Neuronal stem cell (in vitro differentiated cells): ENCODE measurements at regions not wholly inside any gene's neighbourhood (a gene's known extent, or its start where the extent isn't known, plus 50 kb on each side); places are given as distances from the start of the nearest gene placed in this dataset.

Source experiments
- DNase-seq: peaks from one replicate; pipeline ENCODE4 v3.0.0-alpha.2; 2013; ENCODE audit warnings: low spot score
- H2AFZ ChIP-seq: one replicate; pipeline ENCODE4 v1.6.1; 2013; ENCODE audit warnings: mild to moderate bottlenecking, low read length, inconsistent platforms
- H2AK5ac ChIP-seq: 2 replicates; pipeline ENCODE4 v1.6.1; 2013; ENCODE audit warnings: low read depth, mild to moderate bottlenecking, inconsistent platforms, low read length, moderate library complexity, mixed read lengths
- H2BK120ac ChIP-seq: 2 replicates; pipeline ENCODE4 v1.6.1; 2013; ENCODE audit warnings: low read depth, mild to moderate bottlenecking, inconsistent platforms, low read length, moderate library complexity, mixed read lengths
- H2BK12ac ChIP-seq: one replicate; pipeline ENCODE4 v1.6.1; 2013; ENCODE audit warnings: low read length, inconsistent platforms
- H2BK15ac ChIP-seq: 2 replicates; pipeline ENCODE4 v1.6.1; 2013; ENCODE audit warnings: mild to moderate bottlenecking, low read length, inconsistent platforms, mixed read lengths
- H2BK5ac ChIP-seq: one replicate; pipeline ENCODE4 v1.6.1; 2013; ENCODE audit warnings: inconsistent platforms, mild to moderate bottlenecking, low read length, moderate library complexity
- H3K14ac ChIP-seq: one replicate; pipeline ENCODE4 v1.6.1; 2013; ENCODE audit warnings: low read length, inconsistent platforms
- H3K18ac ChIP-seq: 2 replicates; pipeline ENCODE4 v1.6.1; 2013; ENCODE audit warnings: low read length, inconsistent platforms
- H3K23ac ChIP-seq: 2 replicates; pipeline ENCODE4 v1.6.1; 2013; ENCODE audit warnings: low read depth, mild to moderate bottlenecking, mixed read lengths, low read length, inconsistent platforms; ENCODE audit not compliant: poor library complexity
- H3K27ac ChIP-seq: replicated peaks from 3 replicates; pipeline ENCODE4 v1.5.1; 2013; ENCODE audit warnings: low read length, inconsistent platforms
- H3K27me3 ChIP-seq, 3 experiments: 2 replicates each; pipeline ENCODE4 v1.6.1; 2013; ENCODE audit warnings: low read length in 3 of 3, mild to moderate bottlenecking in 2 of 3, inconsistent platforms in 1 of 3, low read depth in 1 of 3, mixed read lengths in 1 of 3, moderate library complexity in 1 of 3; ENCODE audit not compliant: control insufficient read depth in 3 of 3, insufficient read depth in 3 of 3
- H3K36me3 ChIP-seq, 2 donors: replicated peaks in 1 of 2; 2 replicates each; pipeline ENCODE4 v1.6.1; 2013; ENCODE audit warnings: low read length in 2 of 2; ENCODE audit not compliant: control insufficient read depth in 2 of 2, insufficient read depth in 2 of 2
- H3K4ac ChIP-seq: 2 replicates; pipeline ENCODE4 v1.6.1; 2013; ENCODE audit warnings: inconsistent platforms, mild to moderate bottlenecking, low read length, moderate library complexity
- H3K4me1 ChIP-seq, 2 donors: 1 replicate in 1 of 2; 2 replicates in 1 of 2; pipeline ENCODE4 v1.6.1; 2013; ENCODE audit warnings: low read length in 2 of 2, low read depth in 1 of 2; ENCODE audit not compliant: control insufficient read depth in 2 of 2, insufficient read depth in 1 of 2
- H3K4me2 ChIP-seq: one replicate; pipeline ENCODE4 v1.6.1; 2013; ENCODE audit warnings: mild to moderate bottlenecking, low read length, inconsistent platforms; ENCODE audit not compliant: insufficient read depth, poor library complexity, severe bottlenecking
- H3K4me3 ChIP-seq, 2 donors: 2 replicates each; pipeline ENCODE4 v1.5.1; 2013; ENCODE audit warnings: low read length in 2 of 2, mild to moderate bottlenecking in 2 of 2, inconsistent platforms in 1 of 2, moderate library complexity in 1 of 2
- H3K79me1 ChIP-seq: one replicate; pipeline ENCODE4 v1.6.1; 2013; ENCODE audit warnings: low read depth, mild to moderate bottlenecking, inconsistent platforms, low read length, moderate library complexity
- H3K9ac ChIP-seq: one replicate; pipeline ENCODE4 v1.6.1; 2013; ENCODE audit warnings: mild to moderate bottlenecking, low read depth, low read length, inconsistent platforms; ENCODE audit not compliant: poor library complexity
- H3K9me3 ChIP-seq, 2 donors: replicated peaks in 1 of 2; 2 replicates each; pipeline versions ENCODE3 to v1.6.1; 2013; ENCODE audit warnings: low read length in 2 of 2, mild to moderate bottlenecking in 2 of 2, inconsistent platforms in 1 of 2, low read depth in 1 of 2, mixed read lengths in 1 of 2, moderate library complexity in 1 of 2; ENCODE audit not compliant: control insufficient read depth in 2 of 2, insufficient read depth in 1 of 2
- H4K8ac ChIP-seq: one replicate; pipeline ENCODE4 v1.6.1; 2013; ENCODE audit warnings: low read depth, mild to moderate bottlenecking, inconsistent platforms, low read length, moderate library complexity
- H4K91ac ChIP-seq: one replicate; pipeline ENCODE4 v1.6.1; 2013; ENCODE audit warnings: low read length, low read depth, mild to moderate bottlenecking, inconsistent platforms; ENCODE audit not compliant: poor library complexity
- WGBS, 2 donors: extraction: QIAGEN DNeasy Blood & Tissue Kit; methylation state at CpG; one replicate each; pipeline ENCODE4 v1.1.7; 2013; ENCODE audit warnings: missing lambda C conversion rate in 2 of 2, mixed read lengths in 1 of 2; ENCODE audit not compliant: insufficient read length in 2 of 2, insufficient replicate concordance in 1 of 2; ENCODE audit errors: extremely low coverage in 2 of 2; 5-methylcytosine and 5-hydroxymethylcytosine counted together

DNA sequence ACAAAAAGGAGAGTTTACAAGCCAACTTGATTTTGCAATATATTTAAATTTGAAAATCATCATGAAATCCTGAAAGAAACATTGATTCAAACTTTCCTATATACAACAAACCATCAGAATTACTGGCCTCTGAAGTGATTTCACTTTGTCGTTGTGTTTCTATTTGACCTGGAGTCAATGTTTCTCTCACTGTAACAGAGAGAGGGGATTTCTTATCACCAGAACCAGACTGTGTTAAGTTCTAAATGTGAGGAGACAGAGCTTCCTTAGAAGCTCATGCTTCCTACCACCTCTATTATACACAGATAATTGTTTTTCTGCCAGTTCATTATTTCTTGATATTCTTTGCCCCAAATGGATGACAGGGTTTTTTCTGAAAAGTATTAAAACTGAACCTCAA, 245.0 kb upstream of the RND3 start:
- no peaks in the 10 kb centered on the region for H3K27me3 ChIP-seq
- peaks cover 0 to 12% of the 10 kb centered on the region in 2 donors for H3K4me1 ChIP-seq
- no peaks in the 10 kb centered on the region for H3K79me1 ChIP-seq
- no peak overlapping the region for H3K4me3 ChIP-seq
- no peak overlapping the region for H2BK15ac ChIP-seq
- no peak overlapping the region for H3K27ac ChIP-seq
- H4K91ac ChIP-seq: no peak overlapping the region
- H3K4ac ChIP-seq: no peak overlapping the region
- no peak overlapping the region for H2BK12ac ChIP-seq
- DNase-seq: no peak
- no peak overlapping the region for H2AK5ac ChIP-seq
- no peaks in the 10 kb centered on the region for H3K36me3 ChIP-seq
- H2BK5ac ChIP-seq: no peak overlapping the region
- no peak overlapping the region for H3K14ac ChIP-seq
- H3K9ac ChIP-seq: no peak overlapping the region
- no peak overlapping the region for H2AFZ ChIP-seq
- H4K8ac ChIP-seq: no peak overlapping the region
- WGBS, 2 donors: no CpG with 5 or more reads among the region's 1 CpG
- no peaks in the 10 kb centered on the region for H3K9me3 ChIP-seq
- no peak overlapping the region for H2BK120ac ChIP-seq
- H3K23ac ChIP-seq: no peak overlapping the region
- no peak overlapping the region for H3K18ac ChIP-seq
- no peak overlapping the region for H3K4me2 ChIP-seq

GRCh38 chr2:150732064-150732463, 244.6 kb upstream of the RND3 start:
- Histone ChIP-seq H3K14ac (no peak overlapping the region), H3K4me3 (no peak overlapping the region), H3K27ac (no peak overlapping the region), H3K18ac (no peak overlapping the region), H3K9me3 (no peaks in the 10 kb centered on the region), H2BK12ac (no peak overlapping the region), H2BK120ac (no peak overlapping the region), H4K91ac (no peak overlapping the region), H4K8ac (no peak overlapping the region), H3K27me3 (no peaks in the 10 kb centered on the region), H2AK5ac (no peak overlapping the region), H3K4me1 (peaks cover 0 to 12% of the 10 kb centered on the region in 2 donors), H2BK15ac (no peak overlapping the region), H3K79me1 (no peaks in the 10 kb centered on the region), H3K4me2 (no peak overlapping the region), H3K23ac (no peak overlapping the region), H3K9ac (no peak overlapping the region), H3K36me3 (no peaks in the 10 kb centered on the region), H2BK5ac (no peak overlapping the region), H2AFZ (no peak overlapping the region), H3K4ac (no peak overlapping the region)
- DNase-seq: no peak

GRCh38 chr2:150729495-150729955, 242.1 kb upstream of the RND3 start:
- H2AK5ac ChIP-seq: no peak overlapping the region
- H3K79me1 ChIP-seq: no peaks in the 10 kb centered on the region
- no peak overlapping the region for H2BK15ac ChIP-seq
- H3K4me1 ChIP-seq: peaks cover 0 to 5% of the 10 kb centered on the region in 2 donors
- H3K18ac ChIP-seq: no peak overlapping the region
- no peak overlapping the region for H3K9ac ChIP-seq
- no peak overlapping the region for H3K23ac ChIP-seq
- H3K27me3 ChIP-seq: no peaks in the 10 kb centered on the region
- H2AFZ ChIP-seq: no peak overlapping the region
- no peak overlapping the region for H4K8ac ChIP-seq
- H4K91ac ChIP-seq: no peak overlapping the region
- H3K4me2 ChIP-seq: no peak overlapping the region
- H3K27ac ChIP-seq: no peak overlapping the region
- no peaks in the 10 kb centered on the region for H3K36me3 ChIP-seq
- H3K4ac ChIP-seq: no peak overlapping the region
- no peak overlapping the region for H3K4me3 ChIP-seq
- no peak overlapping the region for H2BK12ac ChIP-seq
- no peak overlapping the region for H3K14ac ChIP-seq
- peaks cover 0 to 11% of the 10 kb centered on the region in 2 donors for H3K9me3 ChIP-seq
- no peak for DNase-seq
- H2BK120ac ChIP-seq: no peak overlapping the region
- WGBS, 2 donors: no CpG with 5 or more reads among the region's 4 CpGs
- H2BK5ac ChIP-seq: no peak overlapping the region

DNA sequence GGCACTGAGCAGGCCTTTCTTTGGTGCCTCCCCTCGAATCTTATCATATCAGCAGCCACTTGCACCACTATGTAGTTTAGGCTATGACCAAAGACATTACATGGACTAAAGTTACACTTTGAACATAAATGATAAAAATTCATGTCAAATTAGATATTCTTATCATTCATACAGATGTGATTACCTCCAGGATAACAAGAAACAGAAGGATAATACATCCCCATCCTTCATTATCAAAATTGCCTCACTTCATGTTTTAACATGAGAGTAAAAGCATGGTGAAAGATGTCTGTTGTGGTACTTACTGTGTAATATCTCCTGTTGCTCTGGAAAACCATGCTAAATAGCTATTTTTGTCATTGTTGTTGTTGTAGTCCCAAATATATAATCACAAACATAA, 230.8 kb upstream of the RND3 start:
- Histone ChIP-seq H4K8ac (no peak overlapping the region), H3K23ac (no peak overlapping the region), H4K91ac (no peak overlapping the region), H3K27ac (no peak overlapping the region), H3K9me3 (peaks cover 0 to 2% of the 10 kb centered on the region in 2 donors), H3K79me1 (no peaks in the 10 kb centered on the region), H3K9ac (no peak overlapping the region), H2BK15ac (no peak overlapping the region), H3K36me3 (no peaks in the 10 kb centered on the region), H2BK120ac (no peak overlapping the region), H2BK5ac (no peak overlapping the region), H2AFZ (no peak overlapping the region), H3K4me2 (no peak overlapping the region), H3K4ac (no peak overlapping the region), H3K14ac (no peak overlapping the region), H2AK5ac (no peak overlapping the region), H3K4me3 (no peak overlapping the region), H2BK12ac (no peak overlapping the region), H3K4me1 (no peaks in the 10 kb centered on the region), H3K27me3 (no peaks in the 10 kb centered on the region), H3K18ac (no peak overlapping the region)
- WGBS, 2 donors: no CpG with 5 or more reads among the region's 1 CpG
- no peak for DNase-seq
